CD4-positive, alpha-beta memory T cell (primary cell): ENCODE measurements at regions not wholly inside any gene's neighbourhood (a gene's known extent, or its start where the extent isn't known, plus 50 kb on each side); places are given as distances from the start of the nearest gene placed in this dataset.
"Not testable (repeated sequence)": the region's sequence is repeated elsewhere in the genome, so short reads cannot be mapped to it uniquely, and the experiment has no call there.

ENCODE experiments used
- CTCF ChIA-PET: fragments of 350-600 bp; sonication (Branson Sonifier 250); formaldehyde crosslinking; loops from one replicate; lab custom pipeline; 2021; ENCODE audit warnings: inconsistent platforms; ENCODE audit not compliant: partially characterized antibody; lab: Charles Lee
- POLR2A ChIA-PET: fragments of 350-600 bp; sonication (Branson Sonifier 250); formaldehyde crosslinking; loops from one replicate; lab custom pipeline; 2021; ENCODE audit not compliant: partially characterized antibody; lab: Charles Lee
- DNase-seq, 5 donors: peaks; one replicate each; pipeline versions ENCODE4 v3.0.0 to v3.0.0-alpha.2; 2020 to 2022; ENCODE audit warnings: mixed read lengths in 1 of 5
- H3K27ac ChIP-seq: one replicate; pipeline ENCODE4 v1.7.0; 2013; ENCODE audit warnings: low read depth, low read length
- H3K27me3 ChIP-seq: 2 replicates; pipeline ENCODE4 v1.7.0; 2013; ENCODE audit warnings: mild to moderate bottlenecking, low read length, moderate library complexity; ENCODE audit not compliant: insufficient read depth
- H3K36me3 ChIP-seq: 2 replicates; pipeline ENCODE4 v1.7.0; 2013; ENCODE audit warnings: mild to moderate bottlenecking, low read length, moderate library complexity; ENCODE audit not compliant: insufficient read depth
- H3K4me1 ChIP-seq: 2 replicates; pipeline ENCODE4 v1.7.0; 2013; ENCODE audit warnings: mild to moderate bottlenecking, low read length, moderate library complexity; ENCODE audit not compliant: insufficient read depth
- H3K4me3 ChIP-seq, 2 donors: one replicate each; pipeline ENCODE4 v1.7.0; 2013; ENCODE audit warnings: low read length in 2 of 2, mild to moderate bottlenecking in 1 of 2
- H3K9me3 ChIP-seq, 2 donors: one replicate each; pipeline ENCODE4 v1.7.0; 2013; ENCODE audit warnings: low read length in 2 of 2, control low read depth in 1 of 2; ENCODE audit not compliant: control insufficient read depth in 1 of 2
- H3K27ac Mint-ChIP-seq, 7 donors: one replicate each; pipeline ENCODE4 v1.8.0; 2020 to 2021; ENCODE audit warnings: mixed read lengths in 7 of 7, mild to moderate bottlenecking in 6 of 7, inconsistent platforms in 3 of 7, moderate library complexity in 3 of 7
- H3K27me3 Mint-ChIP-seq, 2 donors: one replicate each; pipeline ENCODE4 v1.8.0; 2020 to 2021; ENCODE audit warnings: mixed read lengths in 2 of 2
- H3K36me3 Mint-ChIP-seq, 2 donors: one replicate each; pipeline ENCODE4 v1.8.0; 2020 to 2021; ENCODE audit warnings: mixed read lengths in 2 of 2, inconsistent platforms in 1 of 2, mild to moderate bottlenecking in 1 of 2
- H3K4me1 Mint-ChIP-seq, 4 donors: one replicate each; pipeline ENCODE4 v1.8.0; 2020 to 2021; ENCODE audit warnings: mixed read lengths in 4 of 4, mild to moderate bottlenecking in 1 of 4
- H3K4me3 Mint-ChIP-seq, 8 donors: one replicate each; pipeline ENCODE4 v1.8.0; 2020 to 2021; ENCODE audit warnings: mixed read lengths in 8 of 8, mild to moderate bottlenecking in 7 of 8, moderate library complexity in 6 of 8, inconsistent platforms in 3 of 8
- H3K9me3 Mint-ChIP-seq, 8 donors: one replicate each; pipeline ENCODE4 v1.8.0; 2020 to 2021; ENCODE audit warnings: mixed read lengths in 8 of 8, mild to moderate bottlenecking in 5 of 8, inconsistent platforms in 3 of 8, moderate library complexity in 1 of 8
- intact Hi-C: fragments of 100-400 bp; cut with micrococcal nuclease; formaldehyde crosslinking; loops from one replicate; pipeline ENCODE4 v1.15.1; 2023

GRCh38 chr14:29982171-29982570 is 54.5 kb upstream of the PRKD1 start:
- no peaks in the 10 kb centered on the region for H3K36me3 Mint-ChIP-seq
- Histone ChIP-seq H3K9me3 (no peaks in the 10 kb centered on the region), H3K4me1 (no peaks in the 10 kb centered on the region), H3K36me3 (no peaks in the 10 kb centered on the region), H3K4me3 (no peak overlapping the region), H3K27me3 (no peaks in the 10 kb centered on the region), H3K27ac (no peak overlapping the region)
- CTCF ChIA-PET, result no interaction called here
- no peaks in the 10 kb centered on the region for H3K27me3 Mint-ChIP-seq
- peaks cover 0 to 3% (median under 1%) of the 10 kb centered on the region in 8 donors for H3K9me3 Mint-ChIP-seq
- H3K4me1 Mint-ChIP-seq, result no peaks in the 10 kb centered on the region
- DNase-seq, result no peak
- no peak overlapping the region for H3K27ac Mint-ChIP-seq
- H3K4me3 Mint-ChIP-seq, result no peak overlapping the region
- intact Hi-C loops, result no loop called here
- POLR2A ChIA-PET, result no interaction called here

DNA sequence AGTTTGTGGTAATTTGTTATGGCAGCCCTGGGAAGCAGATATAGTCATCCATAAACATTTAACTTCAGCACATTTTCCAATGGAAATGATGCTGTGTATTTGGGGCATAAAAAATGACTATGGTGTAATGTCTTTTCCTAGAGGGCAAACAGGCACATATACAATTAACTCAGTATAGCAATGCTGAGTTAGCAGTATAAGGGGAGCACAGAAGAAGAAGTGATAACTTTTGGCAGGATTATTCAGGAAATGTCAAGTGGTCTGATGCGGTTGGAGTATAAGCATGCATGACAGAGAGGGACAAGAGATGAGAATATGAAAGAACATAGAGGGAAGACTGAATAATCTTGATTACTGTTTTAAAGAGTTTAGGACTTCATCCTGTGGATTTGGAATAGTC is 55.3 kb upstream of the PRKD1 start:
- Mint-ChIP-seq H3K4me1 (no peaks in the 10 kb centered on the region), H3K9me3 (peaks cover 0 to 3% (median 0%) of the 10 kb centered on the region in 8 donors)

DNA sequence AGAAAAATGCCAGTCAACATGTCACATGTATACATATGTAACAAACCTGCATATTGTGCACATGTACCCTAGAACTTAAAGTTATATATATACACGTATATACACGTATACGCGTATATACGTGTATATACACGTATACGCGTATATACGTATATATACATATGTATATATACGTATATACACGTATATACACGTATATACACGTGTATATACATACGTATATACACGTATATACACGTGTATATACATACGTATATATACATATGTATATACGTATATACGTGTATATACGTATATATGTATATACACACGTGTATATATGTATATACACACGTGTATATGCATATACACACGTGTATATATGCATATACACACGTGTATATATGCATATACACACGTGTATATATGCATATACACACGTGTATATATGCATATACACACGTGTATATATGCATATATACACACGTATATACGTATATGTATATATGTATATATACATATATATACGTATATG is 62.8 kb upstream of the PRKD1 start:
- DNase-seq, H3K27ac ChIP-seq, POLR2A ChIA-PET, H3K36me3 Mint-ChIP-seq, H3K4me1 Mint-ChIP-seq, intact Hi-C loops, H3K36me3 ChIP-seq, H3K27me3 Mint-ChIP-seq, H3K27me3 ChIP-seq, H3K9me3 ChIP-seq, H3K4me3 Mint-ChIP-seq, H3K9me3 Mint-ChIP-seq, H3K4me3 ChIP-seq, H3K4me1 ChIP-seq, H3K27ac Mint-ChIP-seq, CTCF ChIA-PET: not testable (repeated sequence)

More for the DNA sequence above, 55.3 kb upstream of the PRKD1 start:
- CTCF ChIA-PET, result no interaction called here
- Histone ChIP-seq H3K4me1 (no peaks in the 10 kb centered on the region), H3K9me3 (no peaks in the 10 kb centered on the region), H3K27me3 (no peaks in the 10 kb centered on the region), H3K36me3 (no peaks in the 10 kb centered on the region), H3K27ac (no peak overlapping the region), H3K4me3 (no peak overlapping the region)
- Mint-ChIP-seq H3K27ac (no peak overlapping the region), H3K36me3 (no peaks in the 10 kb centered on the region), H3K27me3 (no peaks in the 10 kb centered on the region), H3K4me3 (no peak overlapping the region)
- POLR2A ChIA-PET, result no interaction called here
- DNase-seq, result no peak
- intact Hi-C loops, result no loop called here

DNA sequence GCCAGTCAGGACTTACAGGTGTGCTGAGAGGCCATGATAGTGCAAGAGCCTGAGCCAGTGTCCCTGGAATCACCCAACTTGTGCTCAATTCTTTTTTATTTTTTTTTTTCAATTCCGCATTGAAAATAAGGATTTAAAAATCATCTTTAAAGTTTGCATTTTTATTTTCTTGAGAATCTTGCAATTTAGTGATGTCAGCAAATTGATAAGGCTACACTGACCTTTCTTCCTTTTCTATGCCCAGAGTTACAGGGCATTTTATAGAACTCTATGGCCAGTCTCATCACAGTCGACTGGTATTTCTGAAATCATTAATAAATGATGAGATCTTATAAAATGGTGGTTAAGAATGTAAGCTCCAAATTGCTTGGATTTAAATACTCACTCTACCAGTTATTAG is 63.3 kb upstream of the PRKD1 start:
- no peak overlapping the region for H3K27ac ChIP-seq
- H3K27ac Mint-ChIP-seq, result no peak overlapping the region
- no peaks in the 10 kb centered on the region for H3K9me3 ChIP-seq
- CTCF ChIA-PET, result no interaction called here
- no peaks in the 10 kb centered on the region for H3K27me3 ChIP-seq
- H3K4me1 ChIP-seq, result no peaks in the 10 kb centered on the region
- no peaks in the 10 kb centered on the region for H3K36me3 ChIP-seq
- H3K27me3 Mint-ChIP-seq, result no peaks in the 10 kb centered on the region
- no peak overlapping the region for H3K4me3 ChIP-seq
- POLR2A ChIA-PET, result no interaction called here
- no peaks in the 10 kb centered on the region for H3K4me1 Mint-ChIP-seq
- H3K4me3 Mint-ChIP-seq, result no peak overlapping the region
- no peak for DNase-seq
- intact Hi-C loops, result no loop called here
- peaks cover 0 to 5% (median 0%) of the 10 kb centered on the region in 8 donors for H3K9me3 Mint-ChIP-seq
- no peaks in the 10 kb centered on the region for H3K36me3 Mint-ChIP-seq

DNA sequence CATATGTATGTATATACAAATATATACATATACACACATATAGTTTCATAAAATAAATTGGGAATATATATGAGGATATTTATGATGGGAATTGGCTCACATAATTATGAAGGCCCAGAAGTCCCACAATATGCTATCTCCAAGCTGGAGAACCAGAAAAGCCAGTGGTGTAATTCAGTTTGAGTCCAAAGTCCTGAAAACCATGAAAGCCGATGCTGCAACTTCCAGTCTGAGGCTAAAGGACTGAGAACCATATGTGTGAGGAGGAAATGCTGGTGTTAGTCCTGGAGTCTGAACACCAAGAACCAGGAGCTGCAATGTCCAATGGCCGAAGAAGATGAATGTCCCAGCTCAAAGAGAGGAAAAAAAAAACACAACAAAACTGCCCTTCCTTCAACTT is 65.5 kb upstream of the PRKD1 start:
- Mint-ChIP-seq H3K9me3 (peaks cover 0 to 5% (median 0%) of the 10 kb centered on the region in 8 donors), H3K27me3 (no peaks in the 10 kb centered on the region), H3K4me3 (no peak overlapping the region), H3K27ac (no peak overlapping the region), H3K36me3 (no peaks in the 10 kb centered on the region), H3K4me1 (no peaks in the 10 kb centered on the region)
- ChIA-PET POLR2A (no interaction called here), CTCF (no interaction called here)
- Histone ChIP-seq H3K27ac (no peak overlapping the region), H3K4me1 (no peaks in the 10 kb centered on the region), H3K27me3 (no peaks in the 10 kb centered on the region), H3K36me3 (no peaks in the 10 kb centered on the region), H3K4me3 (no peak overlapping the region), H3K9me3 (no peaks in the 10 kb centered on the region)
- intact Hi-C loops, result no loop called here
- DNase-seq, result no peak

DNA sequence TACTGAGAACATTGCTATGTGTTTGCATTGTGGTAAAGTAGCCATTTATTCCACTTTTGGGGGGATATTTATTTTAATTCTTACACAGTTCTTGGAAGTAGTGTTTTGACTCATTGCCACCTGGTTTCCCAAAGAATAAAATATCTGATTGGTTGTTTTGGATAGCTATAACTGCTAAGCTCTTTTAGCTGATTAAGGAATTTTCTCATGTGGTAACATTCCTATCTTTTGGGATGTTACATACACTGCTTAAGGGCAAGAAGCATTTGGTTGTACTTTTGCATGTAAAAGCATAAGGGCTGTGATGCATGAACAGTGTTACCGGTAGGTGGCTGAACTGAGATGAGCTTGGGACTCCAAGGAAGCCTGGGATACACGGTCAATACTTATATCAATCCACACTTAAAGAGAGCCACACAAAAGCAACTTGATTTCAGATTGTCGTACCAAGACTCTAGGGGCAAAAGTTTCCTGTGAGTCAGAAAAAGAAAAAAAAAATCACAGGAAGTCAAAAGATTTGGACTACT is 71.4 kb upstream of the PRKD1 start:
- H3K36me3 Mint-ChIP-seq, result no peaks in the 10 kb centered on the region
- H3K9me3 Mint-ChIP-seq, result peaks cover 0 to 8% (median under 1%) of the 10 kb centered on the region in 8 donors
- Histone ChIP-seq H3K27me3 (no peaks in the 10 kb centered on the region), H3K4me1 (no peaks in the 10 kb centered on the region), H3K36me3 (no peaks in the 10 kb centered on the region), H3K9me3 (no peaks in the 10 kb centered on the region), H3K4me3 (no peak overlapping the region), H3K27ac (no peak overlapping the region)
- H3K27ac Mint-ChIP-seq, result no peak overlapping the region
- DNase-seq, result no peak
- intact Hi-C loops, result no loop called here
- POLR2A ChIA-PET, result no interaction called here
- H3K4me1 Mint-ChIP-seq, result no peaks in the 10 kb centered on the region
- H3K4me3 Mint-ChIP-seq, result no peak overlapping the region
- no peaks in the 10 kb centered on the region for H3K27me3 Mint-ChIP-seq
- CTCF ChIA-PET, result no interaction called here

DNA sequence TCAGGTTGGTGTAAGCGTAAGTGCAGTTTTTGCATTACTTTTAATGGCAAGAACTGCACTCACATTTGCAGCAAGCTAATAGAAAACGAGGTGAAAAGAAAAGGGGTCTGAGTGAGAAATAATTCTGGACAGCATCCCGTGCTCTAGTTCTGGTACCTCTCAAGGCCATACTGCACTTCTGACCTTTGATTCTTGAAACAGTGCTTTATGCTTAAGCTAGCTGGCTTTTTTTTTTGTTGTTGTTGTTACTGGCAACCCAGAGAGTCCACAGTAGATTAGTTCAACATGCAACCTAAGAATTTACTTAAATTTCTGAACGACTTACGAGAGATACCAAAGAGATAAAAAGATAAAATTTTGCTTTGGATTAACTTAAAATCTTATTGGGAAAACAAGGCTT is 75.2 kb upstream of the PRKD1 start:
- intact Hi-C loops, result no loop called here
- POLR2A ChIA-PET, result no interaction called here

More for the DNA sequence above, 75.2 kb upstream of the PRKD1 start:
- Histone ChIP-seq H3K4me1 (no peaks in the 10 kb centered on the region), H3K36me3 (no peaks in the 10 kb centered on the region), H3K27me3 (no peaks in the 10 kb centered on the region), H3K4me3 (no peak overlapping the region), H3K27ac (no peak overlapping the region), H3K9me3 (no peaks in the 10 kb centered on the region)
- H3K36me3 Mint-ChIP-seq, result no peaks in the 10 kb centered on the region
- H3K4me1 Mint-ChIP-seq, result no peaks in the 10 kb centered on the region
- peaks cover 0 to 8% (median 2%) of the 10 kb centered on the region in 8 donors for H3K9me3 Mint-ChIP-seq
- no peak for DNase-seq
- no peaks in the 10 kb centered on the region for H3K27me3 Mint-ChIP-seq
- CTCF ChIA-PET, result no interaction called here
- H3K27ac Mint-ChIP-seq, result no peak overlapping the region
- no peak overlapping the region for H3K4me3 Mint-ChIP-seq
